H1 (cell line): ENCODE measurements at regions not wholly inside any gene's neighbourhood (a gene's known extent, or its start where the extent isn't known, plus 50 kb on each side); places are given as distances from the start of the nearest gene placed in this dataset.

ENCODE experiments used
- CTCF ChIA-PET: fragments of 300-600 bp; sonication (Branson Sonifier 250); formaldehyde crosslinking; loops from one replicate; lab custom pipeline; 2021; ENCODE audit not compliant: partially characterized antibody; lab: Charles Lee
- POLR2A ChIA-PET: fragments of 300-600 bp; sonication (Branson Sonifier 250); formaldehyde crosslinking; loops from one replicate; lab custom pipeline; 2021; ENCODE audit warnings: inconsistent platforms; ENCODE audit not compliant: partially characterized antibody; lab: Charles Lee
- DNase-seq, 2 experiments: peaks; one replicate each; pipeline versions ENCODE4 v3.0.0 to v3.0.0-alpha.2; 2010 to 2022; ENCODE audit warnings: low spot score in 2 of 2, low read depth in 1 of 2, mixed read lengths in 1 of 2
- FAIRE-seq: peaks from 2 replicates; lab custom pipeline; 2011; peaks lifted over from hg19 to GRCh38; lab: Jason Lieb, UNC
- H2AFZ ChIP-seq: 2 replicates; pipeline ENCODE4 v1.8.1; 2012; ENCODE audit warnings: low read length, inconsistent platforms
- H2AK5ac ChIP-seq: 2 replicates; pipeline ENCODE4 v1.6.1; 2013; ENCODE audit warnings: low read depth, low read length
- H2BK120ac ChIP-seq: replicated peaks from 2 replicates; pipeline ENCODE3; 2013; ENCODE audit warnings: low read depth, low read length, inconsistent platforms
- H2BK12ac ChIP-seq: 2 replicates; pipeline ENCODE4 v1.6.1; 2013; ENCODE audit warnings: low read depth, low read length
- H2BK15ac ChIP-seq: 2 replicates; pipeline ENCODE4 v1.6.1; 2013; ENCODE audit warnings: low read length
- H2BK20ac ChIP-seq: 2 replicates; pipeline ENCODE4 v1.6.1; 2013; ENCODE audit warnings: low read length
- H2BK5ac ChIP-seq: 2 replicates; pipeline ENCODE4 v1.6.1; 2013; ENCODE audit warnings: low read depth, low read length
- H3K14ac ChIP-seq: 2 replicates; pipeline ENCODE4 v1.6.1; 2013; ENCODE audit warnings: inconsistent platforms; ENCODE audit not compliant: insufficient read length
- H3K18ac ChIP-seq: 2 replicates; pipeline ENCODE4 v1.6.1; 2013; ENCODE audit warnings: low read length; ENCODE audit errors: extremely low read depth
- H3K23ac ChIP-seq: 2 replicates; pipeline ENCODE4 v1.6.1; 2013; ENCODE audit warnings: inconsistent platforms; ENCODE audit not compliant: insufficient read length
- H3K23me2 ChIP-seq: 2 replicates; pipeline ENCODE4 v1.6.1; 2013; ENCODE audit warnings: low read depth, low read length
- H3K27ac ChIP-seq: 2 replicates; pipeline ENCODE4 v1.6.1; 2011; ENCODE audit warnings: low read depth, low read length, inconsistent platforms
- H3K27me3 ChIP-seq, 4 experiments: replicated peaks in 1 of 4; 1 replicate in 1 of 4; 2 replicates in 3 of 4; pipeline versions ENCODE4 v1.6.1 to v1.8.1; 2011 to 2013; ENCODE audit warnings: low read length in 3 of 4, mild to moderate bottlenecking in 3 of 4, inconsistent platforms in 2 of 4, mixed read lengths in 2 of 4, moderate library complexity in 1 of 4; ENCODE audit not compliant: control insufficient read depth in 3 of 4, insufficient read depth in 3 of 4; ENCODE audit errors: extremely low read depth in 1 of 4
- H3K36me3 ChIP-seq, 4 experiments: 2 replicates each; pipeline versions ENCODE4 v1.6.1 to v1.8.1; 2011 to 2013; ENCODE audit warnings: mild to moderate bottlenecking in 4 of 4, low read length in 3 of 4, moderate library complexity in 2 of 4, control low read depth in 1 of 4, inconsistent platforms in 1 of 4; ENCODE audit not compliant: insufficient read depth in 4 of 4, control insufficient read depth in 2 of 4
- H3K4ac ChIP-seq: replicated peaks from 2 replicates; pipeline ENCODE3; 2013; ENCODE audit warnings: low read length, low read depth, mixed read lengths, inconsistent platforms; ENCODE audit not compliant: insufficient read length
- H3K4me1 ChIP-seq, 4 experiments: replicated peaks in 1 of 4; 1 replicate in 1 of 4; 2 replicates in 3 of 4; pipeline versions ENCODE4 v1.6.1 to v1.8.1; 2011 to 2013; ENCODE audit warnings: low read length in 3 of 4, inconsistent platforms in 2 of 4, mixed read lengths in 1 of 4; ENCODE audit not compliant: insufficient read depth in 4 of 4, control insufficient read depth in 3 of 4
- H3K4me2 ChIP-seq, 2 experiments: 2 replicates each; pipeline versions ENCODE4 v1.6.1 to v1.8.1; 2011 to 2013; ENCODE audit warnings: low read depth in 2 of 2, low read length in 2 of 2, control low read depth in 1 of 2, inconsistent platforms in 1 of 2, mild to moderate bottlenecking in 1 of 2; ENCODE audit not compliant: insufficient read depth in 1 of 2
- H3K4me3 ChIP-seq, 4 experiments: fragments of 200-600, 300-600 bp in 1 of 4; sonication (generic), shearing (Covaris generic), sonication (Bioruptor Twin) in 1 of 4; 2 replicates each; pipeline versions ENCODE4 v1.5.1 to v1.8.1; 2011 to 2016; ENCODE audit warnings: low read length in 4 of 4, low read depth in 3 of 4, control low read depth in 2 of 4, inconsistent platforms in 2 of 4, mild to moderate bottlenecking in 2 of 4, mixed read lengths in 1 of 4, moderate library complexity in 1 of 4; ENCODE audit not compliant: insufficient read depth in 2 of 4; ENCODE audit errors: extremely low read depth in 1 of 4
- H3K56ac ChIP-seq: replicated peaks from 2 replicates; pipeline ENCODE3; 2013; ENCODE audit warnings: low read depth, mild to moderate bottlenecking, mixed read lengths, low read length, inconsistent platforms; ENCODE audit not compliant: insufficient read length
- H3K79me1 ChIP-seq: 2 replicates; pipeline ENCODE4 v1.6.1; 2013; ENCODE audit warnings: low read depth, low read length, control low read depth
- H3K79me2 ChIP-seq, 2 experiments: 2 replicates each; pipeline versions ENCODE4 v1.6.1 to v1.8.1; 2012 to 2013; ENCODE audit warnings: low read length in 2 of 2, mild to moderate bottlenecking in 2 of 2, inconsistent platforms in 1 of 2; ENCODE audit not compliant: insufficient read depth in 2 of 2, control insufficient read depth in 1 of 2
- H3K9ac ChIP-seq, 4 experiments: replicated peaks in 1 of 4; 1 replicate in 1 of 4; 2 replicates in 3 of 4; pipeline versions ENCODE4 v1.6.1 to v1.8.1; 2011 to 2013; ENCODE audit warnings: low read depth in 3 of 4, low read length in 3 of 4, control low read depth in 2 of 4, mild to moderate bottlenecking in 2 of 4, moderate library complexity in 2 of 4, inconsistent platforms in 1 of 4; ENCODE audit errors: extremely low read depth in 1 of 4
- H3K9me3 ChIP-seq, 2 experiments: 2 replicates each; pipeline versions ENCODE4 v1.6.1 to v1.8.1; 2012 to 2013; ENCODE audit warnings: mild to moderate bottlenecking in 2 of 2, moderate library complexity in 2 of 2, control low read depth in 1 of 2, inconsistent platforms in 1 of 2, low read depth in 1 of 2, low read length in 1 of 2, mixed read lengths in 1 of 2; ENCODE audit not compliant: insufficient read depth in 2 of 2
- H4K20me1 ChIP-seq, 2 experiments: replicated peaks in 1 of 2; 2 replicates each; pipeline versions ENCODE3 to v1.8.1; 2011 to 2013; ENCODE audit warnings: inconsistent platforms in 2 of 2, low read length in 2 of 2, mild to moderate bottlenecking in 1 of 2; ENCODE audit not compliant: insufficient read depth in 2 of 2, control insufficient read depth in 1 of 2
- H4K5ac ChIP-seq: 2 replicates; pipeline ENCODE4 v1.6.1; 2013; ENCODE audit warnings: low read length, low read depth, mixed read lengths, inconsistent platforms; ENCODE audit not compliant: insufficient read length
- H4K8ac ChIP-seq: 2 replicates; pipeline ENCODE4 v1.8.0; 2013; ENCODE audit warnings: mild to moderate bottlenecking, moderate library complexity, low read length, inconsistent platforms; ENCODE audit not compliant: insufficient read depth; ENCODE audit errors: extremely low read depth
- H4K91ac ChIP-seq: replicated peaks from 2 replicates; pipeline ENCODE3; 2013; ENCODE audit warnings: low read length, mixed read lengths, inconsistent platforms; ENCODE audit not compliant: insufficient read length
- ASH2L ChIP-seq: fragments of 200-600, 300-600 bp; sonication (generic); IDR thresholded peaks from one replicate; pipeline ENCODE4 v1.7.1; 2017; ENCODE audit warnings: low read length
- E2F6 ChIP-seq: IDR thresholded peaks from 2 replicates; pipeline ENCODE4 v1.6.1; 2012; ENCODE audit warnings: inconsistent platforms
- MAX ChIP-seq: IDR thresholded peaks from 2 replicates; pipeline ENCODE4 v1.6.1; 2012; ENCODE audit warnings: inconsistent platforms
- PHF8 ChIP-seq: fragments of 200-600 bp; sonication (generic); conservative IDR thresholded peaks from 2 replicates; pipeline ENCODE4 v1.7.1; 2012; ENCODE audit warnings: low read depth, mild to moderate bottlenecking, inconsistent platforms, low read length, moderate library complexity
- WGBS, 2 experiments: shearing (Covaris generic) in 1 of 2; methylation state at CpG; one replicate each; pipeline versions ENCODE4 v1.1.6 to v1.1.7; 2013 to 2015; ENCODE audit warnings: low lambda C conversion rate in 2 of 2, mixed read lengths in 2 of 2, inconsistent platforms in 1 of 2, low coverage in 1 of 2, missing lambda C conversion rate in 1 of 2; ENCODE audit not compliant: insufficient replicate concordance in 2 of 2, insufficient coverage in 1 of 2, insufficient read length in 1 of 2; ENCODE audit errors: extremely low coverage in 1 of 2, missing lambda C conversion rate in 1 of 2; 5-methylcytosine and 5-hydroxymethylcytosine counted together

DNA sequence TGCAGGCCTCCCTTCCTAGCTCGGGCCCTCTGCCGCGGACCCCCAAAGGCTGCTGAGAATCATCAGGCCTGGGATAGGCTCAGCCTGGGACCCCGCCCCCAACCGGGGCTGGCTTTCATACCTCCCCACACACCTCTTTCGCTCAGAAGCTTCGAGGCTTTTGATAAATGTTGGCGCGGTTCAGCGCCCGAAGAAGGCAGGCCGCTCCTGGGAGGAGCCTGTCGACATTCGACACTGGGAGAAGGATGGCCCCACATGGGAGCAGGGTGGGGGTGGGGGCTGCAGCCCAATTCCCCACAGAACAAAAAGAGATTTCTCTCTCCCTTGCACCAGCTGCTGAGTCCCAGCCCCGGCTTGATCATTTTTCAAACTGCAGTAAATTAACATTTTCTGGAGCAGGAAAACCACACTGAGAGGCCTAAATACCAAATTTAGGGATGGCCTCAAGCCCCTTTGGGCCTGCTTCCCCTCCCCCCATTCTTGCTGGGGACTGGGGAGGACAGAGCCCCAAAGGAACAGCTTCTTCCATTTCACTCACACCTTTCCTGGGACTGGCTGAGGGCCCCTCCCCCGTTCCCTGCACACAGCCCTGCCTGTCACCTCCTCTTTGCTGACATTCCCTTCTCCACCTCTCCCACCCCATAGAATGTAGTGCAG, 112.9 kb upstream of the PJA1 start:
- no peak overlapping the region for H2BK15ac ChIP-seq
- H3K79me2 ChIP-seq: no peaks in the 10 kb centered on the region
- H2BK20ac ChIP-seq: no peak overlapping the region
- no peak overlapping the region for H3K23ac ChIP-seq
- no peak overlapping the region for H3K4ac ChIP-seq
- no peaks in the 10 kb centered on the region for H3K36me3 ChIP-seq
- no peak overlapping the region for H3K14ac ChIP-seq
- H3K4me2 ChIP-seq: peak overlapping the region; percentile 39 to 46; a peak in 3 of 4 replicates
- H2AK5ac ChIP-seq: no peak overlapping the region
- H3K27ac ChIP-seq: no peak overlapping the region
- no peaks in the 10 kb centered on the region for H4K20me1 ChIP-seq
- H3K79me1 ChIP-seq: no peaks in the 10 kb centered on the region
- peaks cover 1 to 17% (median 9%) of the 10 kb centered on the region in 4 experiments for H3K27me3 ChIP-seq
- peaks cover 3 to 19% (median 9%) of the 10 kb centered on the region in 4 experiments for H3K4me1 ChIP-seq
- peak; percentile 23 to 56 for DNase-seq
- H2BK5ac ChIP-seq: no peak overlapping the region
- H4K91ac ChIP-seq: no peak overlapping the region
- no peak overlapping the region for H4K5ac ChIP-seq
- ChIA-PET CTCF (interaction anchor here (1.1 to 1.6 kb wide), 2 partner anchors 8 to 185 kb away, joined by 3 to 4 read pairs; no protein-coding TSS in a partner anchor), POLR2A (interaction anchor here (1.7 kb wide), 1 partner anchor 129 kb away, joined by 3 read pairs; no protein-coding TSS in a partner anchor)
- H2BK12ac ChIP-seq: no peak overlapping the region
- no peaks in the 10 kb centered on the region for H3K23me2 ChIP-seq
- TF ChIP-seq PHF8 (no peak), ASH2L (peak; percentile 52), E2F6 (peak; percentile 48; the same call in 1 of the 2 replicates), MAX (0 out of 2 replicates have a peak, but pooled peaks have one; percentile 40)
- no peak overlapping the region for H3K56ac ChIP-seq
- no peak overlapping the region for H3K18ac ChIP-seq
- no peak overlapping the region for H3K9ac ChIP-seq
- peak overlapping the region in 1 of 4 experiments; percentile 32; a peak in 1 of 8 replicates for H3K4me3 ChIP-seq
- H2BK120ac ChIP-seq: no peak overlapping the region
- WGBS, 2 experiments: 5% methylated on average over 4 of the region's 16 CpGs; no CpG with 5 or more reads in 1 of the 2 experiments
- H4K8ac ChIP-seq: no peak overlapping the region
- H3K9me3 ChIP-seq: no peaks in the 10 kb centered on the region
- FAIRE-seq: no peak
- H2AFZ ChIP-seq: no peak overlapping the region
